GM12891 (cell line): ENCODE measurements at regions not wholly inside any gene's neighbourhood (a gene's known extent, or its start where the extent isn't known, plus 50 kb on each side); places are given as distances from the start of the nearest gene placed in this dataset.

Experiments
- DNase-seq: peaks from one replicate; pipeline ENCODE4 v3.0.0; 2011; ENCODE audit warnings: low spot score; ENCODE audit not compliant: insufficient read length
- FAIRE-seq: peaks from 2 replicates; lab custom pipeline; 2011; peaks lifted over from hg19 to GRCh38; lab: Jason Lieb, UNC
- PAX5 ChIP-seq: IDR thresholded peaks from 2 replicates; pipeline ENCODE4 v1.6.1; 2011; ENCODE audit warnings: low read length, moderate library complexity, mild to moderate bottlenecking; ENCODE audit not compliant: insufficient read depth, severe bottlenecking
- POLR2A ChIP-seq: IDR thresholded peaks from 2 replicates; pipeline ENCODE4 v1.6.1; 2011; ENCODE audit warnings: low read depth, low read length, control low read depth
- POLR2AphosphoS5 ChIP-seq: IDR thresholded peaks from 2 replicates; pipeline ENCODE4 v1.6.1; 2011; ENCODE audit warnings: low read depth, low read length, control low read depth
- POU2F2 ChIP-seq: IDR thresholded peaks from 2 replicates; pipeline ENCODE4 v1.6.1; 2011; ENCODE audit warnings: low read depth, mild to moderate bottlenecking, control low read depth, low read length, moderate library complexity
- SPI1 ChIP-seq: IDR thresholded peaks from 2 replicates; pipeline ENCODE4 v1.6.1; 2011; ENCODE audit warnings: low read depth, low read length, control low read depth
- TAF1 ChIP-seq: IDR thresholded peaks from 2 replicates; pipeline ENCODE4 v1.6.1; 2011; ENCODE audit warnings: low read depth, low read length, control low read depth

- FAIRE-seq (no peak), DNase-seq (no peak)
- TF ChIP-seq POLR2AphosphoS5 (no peak), TAF1 (no peak), POU2F2 (no peak), POLR2A (no peak), SPI1 (no peak), PAX5 (no peak)
These were observed 478.0 kb upstream of the CPEB2 start for GRCh38 chr4:14524276-14524675.

GRCh38 chr4:14528918-14529317, 473.4 kb upstream of the CPEB2 start:
- FAIRE-seq, result no peak
- DNase-seq, result no peak
- TF ChIP-seq POLR2AphosphoS5 (no peak), POLR2A (no peak), TAF1 (no peak), SPI1 (no peak), PAX5 (no peak), POU2F2 (no peak)

GRCh38 chr4:14529653-14530052, 472.6 kb upstream of the CPEB2 start:
- DNase-seq (no peak), FAIRE-seq (no peak)
- TF ChIP-seq SPI1, result no peak
- no peak for TF ChIP-seq POLR2AphosphoS5
- no peak for TF ChIP-seq POLR2A
- TF ChIP-seq PAX5, result no peak
- TF ChIP-seq TAF1, result no peak
- no peak for TF ChIP-seq POU2F2

- FAIRE-seq (no peak), DNase-seq (no peak)
- no peak for TF ChIP-seq TAF1
- no peak for TF ChIP-seq POLR2AphosphoS5
These were observed 469.8 kb upstream of the CPEB2 start for GRCh38 chr4:14532436-14532835.

- no peak for DNase-seq
- no peak for FAIRE-seq
- TF ChIP-seq POLR2AphosphoS5 (no peak), POLR2A (no peak), POU2F2 (no peak), PAX5 (no peak), SPI1 (no peak), TAF1 (no peak)
These were observed 463.0 kb upstream of the CPEB2 start for GRCh38 chr4:14539246-14539645.

GRCh38 chr4:14545163-14545562, 457.1 kb upstream of the CPEB2 start:
- FAIRE-seq (no peak), DNase-seq (no peak)
- no peak for TF ChIP-seq PAX5
- TF ChIP-seq SPI1, result no peak

- FAIRE-seq, result no peak
- DNase-seq, result no peak
- TF ChIP-seq POLR2A, result no peak
- no peak for TF ChIP-seq PAX5
- TF ChIP-seq TAF1, result no peak
- TF ChIP-seq SPI1, result no peak
- TF ChIP-seq POLR2AphosphoS5, result no peak
- no peak for TF ChIP-seq POU2F2
These were observed 456.5 kb upstream of the CPEB2 start for GRCh38 chr4:14545807-14546206.

GRCh38 chr4:14552119-14552518, 450.2 kb upstream of the CPEB2 start:
- DNase-seq (no peak), FAIRE-seq (no peak)
- TF ChIP-seq TAF1 (no peak), SPI1 (no peak)

- DNase-seq (no peak), FAIRE-seq (no peak)
- TF ChIP-seq SPI1 (no peak), TAF1 (no peak), POLR2A (no peak), POLR2AphosphoS5 (no peak), PAX5 (no peak), POU2F2 (no peak)
These were observed 442.6 kb upstream of the CPEB2 start for GRCh38 chr4:14559646-14560045.

GRCh38 chr4:14560577-14560976, 441.7 kb upstream of the CPEB2 start:
- DNase-seq (no peak), FAIRE-seq (no peak)
- TF ChIP-seq POLR2A (no peak), TAF1 (no peak), POLR2AphosphoS5 (no peak), SPI1 (no peak), PAX5 (no peak), POU2F2 (no peak)

- no peak for FAIRE-seq
- DNase-seq, result no peak
- TF ChIP-seq POLR2A (no peak), TAF1 (no peak), SPI1 (no peak), POLR2AphosphoS5 (no peak), PAX5 (no peak), POU2F2 (no peak)
These were observed 439.4 kb upstream of the CPEB2 start for GRCh38 chr4:14562901-14563300.
